HG02973 (cell line): ENCODE measurements at regions not wholly inside any gene's neighbourhood (a gene's known extent, or its start where the extent isn't known, plus 50 kb on each side); places are given as distances from the start of the nearest gene placed in this dataset.

Source experiments
- ATAC-seq: cut with Tn5 transposase; IDR thresholded peaks from one replicate; pipeline ENCODE4 v1.9.1; 2021; ENCODE audit warnings: moderate library complexity; ENCODE audit not compliant: unreplicated experiment

- ATAC-seq = no peak
Observed at GRCh38 chr6:93083337-93084230, 335.8 kb downstream of the EPHA7 start.

GRCh38 chr6:93081901-93082300 lies 337.5 kb downstream of the EPHA7 start:
- no peak for ATAC-seq

GRCh38 chr6:93079061-93079460 lies 340.3 kb downstream of the EPHA7 start:
- no peak for ATAC-seq

GRCh38 chr6:93073811-93074210 lies 345.5 kb downstream of the EPHA7 start:
- ATAC-seq = no peak

DNA sequence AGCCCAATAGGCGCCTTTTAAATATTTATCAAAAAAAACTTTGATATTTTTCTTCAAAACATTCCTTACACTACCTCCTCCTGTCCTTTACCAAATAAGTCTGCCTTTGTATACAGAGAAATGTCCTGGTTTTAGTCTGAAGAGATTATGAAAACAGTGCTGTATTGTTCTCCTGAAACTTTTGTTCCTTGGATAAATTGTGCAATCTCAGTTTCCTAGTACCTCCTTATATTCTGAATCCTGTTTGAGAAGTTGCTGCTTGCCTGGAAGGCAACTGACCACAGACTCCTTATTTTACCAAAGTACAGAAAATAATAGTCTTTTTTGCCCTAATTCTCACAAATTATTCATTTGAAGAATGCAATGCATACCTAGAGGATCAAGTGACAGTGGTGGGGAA lies 349.5 kb downstream of the EPHA7 start:
- ATAC-seq = no peak

- ATAC-seq = no peak
Observed at GRCh38 chr6:93059911-93060310, 359.4 kb downstream of the EPHA7 start.

DNA sequence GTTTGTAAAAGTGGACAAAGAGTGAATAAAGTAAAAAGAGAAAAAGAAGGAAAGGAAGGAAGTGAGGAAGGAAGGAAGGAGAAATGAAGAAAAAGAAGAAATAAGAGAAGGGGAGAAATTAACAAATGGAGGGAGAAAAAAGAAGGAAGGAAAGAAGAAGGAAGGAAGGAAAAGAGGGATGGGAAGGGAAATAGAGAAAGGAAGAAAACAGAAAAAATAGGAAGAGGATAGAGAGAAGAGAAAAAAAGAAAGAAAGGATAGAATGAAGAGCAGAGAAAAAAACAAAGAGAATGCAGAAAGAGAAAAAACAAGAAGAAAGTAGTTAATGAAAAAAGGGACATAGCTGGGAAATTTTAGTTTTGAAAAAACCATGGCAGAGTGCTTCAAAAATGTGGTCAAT lies 361.8 kb downstream of the EPHA7 start:
- no peak for ATAC-seq

- no peak for ATAC-seq
Observed at GRCh38 chr6:93048381-93048780, 371.0 kb downstream of the EPHA7 start.

GRCh38 chr6:93047033-93047432 lies 372.3 kb downstream of the EPHA7 start:
- no peak for ATAC-seq

DNA sequence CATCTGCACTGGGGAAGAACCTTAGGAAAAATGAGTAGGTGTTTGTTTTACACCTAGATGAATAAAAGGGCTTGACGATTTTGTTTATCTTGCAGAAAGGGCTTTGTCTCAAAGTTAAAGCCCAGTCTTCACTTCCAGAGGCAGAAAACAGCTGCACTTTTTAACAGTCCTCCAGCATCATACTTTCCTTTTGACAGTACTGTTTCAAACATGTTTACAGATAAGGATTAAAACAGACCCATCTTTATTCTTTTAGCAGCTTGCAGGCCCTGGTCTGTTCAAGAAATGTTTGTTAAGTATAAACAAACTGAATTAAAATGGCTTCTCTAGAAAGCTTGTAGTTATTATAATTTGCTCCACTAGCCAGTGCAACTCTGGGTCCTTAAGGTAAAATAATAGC lies 374.2 kb downstream of the EPHA7 start:
- ATAC-seq = no peak

GRCh38 chr6:93040375-93040774 lies 379.0 kb downstream of the EPHA7 start:
- ATAC-seq = no peak

- no peak for ATAC-seq
Observed at GRCh38 chr6:93036835-93037234, 382.5 kb downstream of the EPHA7 start.

DNA sequence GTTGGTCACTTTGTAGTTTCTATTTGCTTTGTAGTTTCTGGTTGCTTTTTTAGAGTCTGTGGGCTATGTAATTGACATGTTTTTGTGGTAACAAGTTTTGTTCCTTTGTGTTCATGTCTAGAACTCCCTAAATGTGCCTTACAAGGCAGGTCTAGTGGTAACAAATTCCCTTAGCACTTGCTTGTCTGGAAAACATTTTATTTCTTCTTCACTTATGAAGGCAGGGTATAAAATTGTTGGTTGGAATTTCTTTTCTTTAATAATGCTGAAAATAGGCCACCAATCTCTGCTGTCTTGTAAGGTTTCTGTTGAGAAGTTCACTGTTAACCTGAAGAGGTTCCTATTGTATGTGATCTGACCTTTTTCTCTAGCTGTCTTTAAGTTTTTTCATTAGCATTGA lies 383.6 kb downstream of the EPHA7 start:
- ATAC-seq = no peak

- no peak for ATAC-seq
Observed at GRCh38 chr6:93021235-93021915, 398.0 kb downstream of the EPHA7 start.

- ATAC-seq = no peak
Observed at GRCh38 chr6:93017626-93018025, 401.7 kb downstream of the EPHA7 start.

GRCh38 chr6:93017213-93017612 lies 402.1 kb downstream of the EPHA7 start:
- ATAC-seq = no peak

GRCh38 chr6:93013054-93013453 lies 406.3 kb downstream of the EPHA7 start:
- ATAC-seq = no peak

GRCh38 chr6:93008375-93008774 lies 411.0 kb downstream of the EPHA7 start:
- no peak for ATAC-seq

- ATAC-seq = no peak
Observed at GRCh38 chr6:92989656-92990055, 429.7 kb downstream of the EPHA7 start.

DNA sequence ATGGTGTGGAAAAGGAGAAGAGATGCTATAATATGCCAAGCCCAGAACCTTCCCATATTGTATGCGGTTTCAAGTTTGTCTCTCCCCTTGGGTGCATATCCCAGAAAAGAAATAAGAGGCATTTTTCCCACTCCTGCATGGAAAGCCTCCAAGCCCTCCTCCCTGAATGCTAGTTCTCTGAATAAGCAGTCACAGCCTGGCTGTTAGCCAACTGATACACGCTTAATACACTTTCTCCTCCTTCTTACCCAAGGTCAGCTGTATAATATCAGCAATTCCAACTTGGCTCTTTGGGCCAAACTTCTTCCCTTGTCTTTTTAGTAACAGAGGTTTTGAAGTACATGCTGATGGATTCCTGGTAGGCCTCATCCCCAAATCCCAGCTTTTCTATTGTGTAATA lies 440.1 kb downstream of the EPHA7 start:
- ATAC-seq = no peak

DNA sequence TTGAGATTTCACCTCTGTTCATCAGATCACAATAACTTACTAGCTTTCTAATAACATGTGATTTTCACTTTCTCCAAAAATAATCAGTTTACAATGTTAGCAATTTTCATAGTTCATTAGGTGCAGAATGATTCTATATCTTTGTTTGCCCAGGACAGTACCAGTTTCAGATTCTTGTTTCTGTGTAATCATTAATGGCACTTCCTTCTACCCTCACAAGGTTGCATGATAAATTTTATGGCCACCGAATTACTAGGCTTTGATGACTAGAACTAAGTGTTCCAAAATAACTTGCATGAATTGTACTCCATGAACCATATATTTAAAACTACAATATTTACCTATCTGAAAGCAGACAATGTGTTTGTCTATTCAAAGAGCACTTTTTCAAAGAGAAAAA lies 442.3 kb downstream of the EPHA7 start:
- ATAC-seq = no peak

DNA sequence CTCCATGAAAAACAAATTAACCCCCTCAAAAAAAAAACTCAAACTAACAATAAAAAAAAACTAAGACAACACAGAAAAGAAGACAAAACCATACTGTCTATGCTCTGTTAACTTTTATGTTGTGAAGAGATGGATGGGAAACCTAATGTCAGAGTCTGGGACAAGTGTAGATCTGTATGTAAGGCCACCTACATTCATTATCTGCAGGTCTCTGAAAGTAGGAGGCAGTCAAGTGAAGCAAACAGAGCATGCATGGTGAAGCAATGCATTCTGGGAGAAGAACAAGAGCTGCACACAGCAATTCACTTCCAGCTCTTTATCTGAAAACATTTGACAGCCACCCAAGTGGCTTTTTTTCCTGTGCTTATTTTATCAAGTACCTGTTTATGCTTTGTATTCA lies 452.0 kb downstream of the EPHA7 start:
- ATAC-seq = no peak
